H1 (cell line): ENCODE measurements at regions not wholly inside any gene's neighbourhood (a gene's known extent, or its start where the extent isn't known, plus 50 kb on each side); places are given as distances from the start of the nearest gene placed in this dataset.

Source experiments
- BRCA1 ChIP-seq: IDR thresholded peaks from 2 replicates; pipeline ENCODE4 v1.6.1; 2012; ENCODE audit warnings: low read depth, low read length, improper control_type of control experiment
- CTCF ChIP-seq, 3 experiments: IDR thresholded peaks; 1 replicate in 2 of 3; 2 replicates in 1 of 3; pipeline versions ENCODE4 v1.5.1 to v1.6.1; 2011; ENCODE audit warnings: low read length in 3 of 3, mild to moderate bottlenecking in 3 of 3, inconsistent platforms in 2 of 3, low read depth in 1 of 3, moderate library complexity in 1 of 3; ENCODE audit not compliant: insufficient read depth in 1 of 3; ENCODE audit errors: control extremely low read depth in 1 of 3
- EZH2 ChIP-seq: fragments of 200-600 bp; sonication (generic); IDR thresholded peaks from 2 replicates; pipeline ENCODE4 v1.7.1; 2012; ENCODE audit warnings: low read depth, mild to moderate bottlenecking, moderate library complexity, low read length, inconsistent platforms; ENCODE audit not compliant: severe bottlenecking
- POLR2A ChIP-seq, 2 experiments: IDR thresholded peaks; 1 replicate in 1 of 2; 2 replicates in 1 of 2; pipeline ENCODE4 v1.6.1; 2011; ENCODE audit warnings: low read depth in 2 of 2, low read length in 2 of 2, mild to moderate bottlenecking in 2 of 2; ENCODE audit errors: control extremely low read depth in 1 of 2
- SP1 ChIP-seq: IDR thresholded peaks from 2 replicates; pipeline ENCODE4 v1.6.1; 2011; ENCODE audit warnings: low read depth, low read length
- SRF ChIP-seq: IDR thresholded peaks from 2 replicates; pipeline ENCODE4 v1.6.1; 2011; ENCODE audit warnings: mild to moderate bottlenecking, low read depth, low read length, moderate library complexity

GRCh38 chr7:35348611-35349400 is 94.9 kb upstream of the TBX20 start:
- no peak for TF ChIP-seq BRCA1
- no peak for TF ChIP-seq SRF
- TF ChIP-seq SP1: no peak
- TF ChIP-seq EZH2: no peak
- no peak for TF ChIP-seq POLR2A (IDR thresholded peaks at IDR 0.05; ENCODE audit: control extremely low read depth in 1 of 2, low read depth in 2 of 2, low read length in 2 of 2)
- no peak for TF ChIP-seq CTCF (IDR thresholded peaks at IDR 0.05; ENCODE audit: control extremely low read depth in 1 of 3, insufficient read depth in 1 of 3, low read depth in 1 of 3, low read length in 3 of 3)
